WTC11 (cell line): ENCODE measurements at regions not wholly inside any gene's neighbourhood (a gene's known extent, or its start where the extent isn't known, plus 50 kb on each side); places are given as distances from the start of the nearest gene placed in this dataset.

ENCODE experiments used
- ATF1 ChIP-seq: sonication (generic); formaldehyde crosslinking; IDR thresholded peaks from 2 replicates; pipeline ENCODE4 v1.8.1; 2023; ENCODE audit warnings: mild to moderate bottlenecking, moderate library complexity, missing genetic modification reagents
- CREB1 ChIP-seq: sonication (generic); formaldehyde crosslinking; IDR thresholded peaks from 2 replicates; pipeline ENCODE4 v1.8.0; 2023; ENCODE audit warnings: mild to moderate bottlenecking, missing genetic modification reagents
- RELA ChIP-seq: sonication (generic); formaldehyde crosslinking; IDR thresholded peaks from 2 replicates; pipeline ENCODE4 v1.8.1; 2022; ENCODE audit warnings: missing genetic modification reagents, mild to moderate bottlenecking, borderline replicate concordance
- ZNF219 ChIP-seq: sonication (generic); formaldehyde crosslinking; IDR thresholded peaks from 2 replicates; pipeline ENCODE4 v1.8.0; 2023; ENCODE audit warnings: missing genetic modification reagents, mild to moderate bottlenecking, borderline replicate concordance
- TF ChIP-seq, protein P1 (sequence below): fragments of 200-600 bp; IDR thresholded peaks from 2 replicates; pipeline ENCODE4 v1.8.0; 2022; ENCODE audit warnings: antibody characterized with exemption
- TF ChIP-seq, protein P2 (sequence below): sonication (generic); formaldehyde crosslinking; conservative IDR thresholded peaks from 2 replicates; pipeline ENCODE4 v1.8.1; 2023; ENCODE audit warnings: mild to moderate bottlenecking, low read depth, missing genetic modification reagents, moderate library complexity
- TF ChIP-seq, protein P3 (sequence below): sonication (generic); formaldehyde crosslinking; IDR thresholded peaks from 2 replicates; pipeline ENCODE4 v1.8.1; 2022; ENCODE audit warnings: low read depth, mild to moderate bottlenecking, moderate library complexity, missing genetic modification reagents, borderline replicate concordance

DNA sequence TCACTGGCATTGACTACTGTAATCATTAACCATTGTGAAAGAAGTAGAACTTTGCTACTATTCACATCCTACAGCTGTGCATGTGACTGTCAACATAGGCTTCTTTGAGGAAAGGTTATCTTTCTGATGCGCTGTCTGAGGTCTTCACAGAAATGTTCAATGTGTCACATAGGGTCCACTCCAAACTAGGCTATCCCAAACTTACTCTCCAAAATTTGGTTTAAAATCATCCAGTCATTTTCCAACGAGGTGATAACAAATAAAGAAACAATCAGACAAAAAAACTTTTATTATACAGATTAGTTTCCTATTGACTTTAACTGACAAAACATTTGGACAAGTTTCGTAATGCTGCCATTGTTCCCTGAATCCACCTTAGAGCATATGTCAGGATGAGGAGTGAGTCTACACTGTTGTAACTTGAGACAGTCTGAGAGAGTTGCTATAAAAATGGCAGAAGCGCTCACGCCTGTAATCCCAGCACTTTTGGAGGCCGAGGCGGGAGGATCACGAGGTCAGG lies 511.6 kb downstream of the PLOD2 start:
- no peak for TF ChIP-seq ZNF219
- TF ChIP-seq, protein P1, sequence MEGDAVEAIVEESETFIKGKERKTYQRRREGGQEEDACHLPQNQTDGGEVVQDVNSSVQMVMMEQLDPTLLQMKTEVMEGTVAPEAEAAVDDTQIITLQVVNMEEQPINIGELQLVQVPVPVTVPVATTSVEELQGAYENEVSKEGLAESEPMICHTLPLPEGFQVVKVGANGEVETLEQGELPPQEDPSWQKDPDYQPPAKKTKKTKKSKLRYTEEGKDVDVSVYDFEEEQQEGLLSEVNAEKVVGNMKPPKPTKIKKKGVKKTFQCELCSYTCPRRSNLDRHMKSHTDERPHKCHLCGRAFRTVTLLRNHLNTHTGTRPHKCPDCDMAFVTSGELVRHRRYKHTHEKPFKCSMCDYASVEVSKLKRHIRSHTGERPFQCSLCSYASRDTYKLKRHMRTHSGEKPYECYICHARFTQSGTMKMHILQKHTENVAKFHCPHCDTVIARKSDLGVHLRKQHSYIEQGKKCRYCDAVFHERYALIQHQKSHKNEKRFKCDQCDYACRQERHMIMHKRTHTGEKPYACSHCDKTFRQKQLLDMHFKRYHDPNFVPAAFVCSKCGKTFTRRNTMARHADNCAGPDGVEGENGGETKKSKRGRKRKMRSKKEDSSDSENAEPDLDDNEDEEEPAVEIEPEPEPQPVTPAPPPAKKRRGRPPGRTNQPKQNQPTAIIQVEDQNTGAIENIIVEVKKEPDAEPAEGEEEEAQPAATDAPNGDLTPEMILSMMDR = no peak
- no peak for TF ChIP-seq CREB1 (CRISPR knock-in tag)
- TF ChIP-seq, protein P2, sequence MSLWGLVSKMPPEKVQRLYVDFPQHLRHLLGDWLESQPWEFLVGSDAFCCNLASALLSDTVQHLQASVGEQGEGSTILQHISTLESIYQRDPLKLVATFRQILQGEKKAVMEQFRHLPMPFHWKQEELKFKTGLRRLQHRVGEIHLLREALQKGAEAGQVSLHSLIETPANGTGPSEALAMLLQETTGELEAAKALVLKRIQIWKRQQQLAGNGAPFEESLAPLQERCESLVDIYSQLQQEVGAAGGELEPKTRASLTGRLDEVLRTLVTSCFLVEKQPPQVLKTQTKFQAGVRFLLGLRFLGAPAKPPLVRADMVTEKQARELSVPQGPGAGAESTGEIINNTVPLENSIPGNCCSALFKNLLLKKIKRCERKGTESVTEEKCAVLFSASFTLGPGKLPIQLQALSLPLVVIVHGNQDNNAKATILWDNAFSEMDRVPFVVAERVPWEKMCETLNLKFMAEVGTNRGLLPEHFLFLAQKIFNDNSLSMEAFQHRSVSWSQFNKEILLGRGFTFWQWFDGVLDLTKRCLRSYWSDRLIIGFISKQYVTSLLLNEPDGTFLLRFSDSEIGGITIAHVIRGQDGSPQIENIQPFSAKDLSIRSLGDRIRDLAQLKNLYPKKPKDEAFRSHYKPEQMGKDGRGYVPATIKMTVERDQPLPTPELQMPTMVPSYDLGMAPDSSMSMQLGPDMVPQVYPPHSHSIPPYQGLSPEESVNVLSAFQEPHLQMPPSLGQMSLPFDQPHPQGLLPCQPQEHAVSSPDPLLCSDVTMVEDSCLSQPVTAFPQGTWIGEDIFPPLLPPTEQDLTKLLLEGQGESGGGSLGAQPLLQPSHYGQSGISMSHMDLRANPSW (CRISPR knock-in tag) = no peak
- TF ChIP-seq RELA = no peak
- no peak for TF ChIP-seq ATF1 (CRISPR knock-in tag)
- TF ChIP-seq, protein P3, sequence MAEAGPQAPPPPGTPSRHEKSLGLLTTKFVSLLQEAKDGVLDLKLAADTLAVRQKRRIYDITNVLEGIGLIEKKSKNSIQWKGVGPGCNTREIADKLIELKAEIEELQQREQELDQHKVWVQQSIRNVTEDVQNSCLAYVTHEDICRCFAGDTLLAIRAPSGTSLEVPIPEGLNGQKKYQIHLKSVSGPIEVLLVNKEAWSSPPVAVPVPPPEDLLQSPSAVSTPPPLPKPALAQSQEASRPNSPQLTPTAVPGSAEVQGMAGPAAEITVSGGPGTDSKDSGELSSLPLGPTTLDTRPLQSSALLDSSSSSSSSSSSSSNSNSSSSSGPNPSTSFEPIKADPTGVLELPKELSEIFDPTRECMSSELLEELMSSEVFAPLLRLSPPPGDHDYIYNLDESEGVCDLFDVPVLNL (CRISPR knock-in tag) = no peak
